ENCODE measurements at regions not wholly inside any gene's neighbourhood (a gene's known extent, or its start where the extent isn't known, plus 50 kb on each side); places are given as distances from the start of the nearest gene placed in this dataset.

GRCh38 chr18:39627936-39628335 is 2062.3 kb upstream of the CELF4 start:
- intact Hi-C loops (cut with DNase I; ENCODE audit: low total_unique reads) = no loop called here
- Histone ChIP-seq H3K36me3 (no peaks in the 10 kb centered on the region), H3K4me1 (no peaks in the 10 kb centered on the region), H3K9me3 (no peaks in the 10 kb centered on the region), H3K27me3 (no peaks in the 10 kb centered on the region), H3K4me3 (no peak overlapping the region), H3K27ac (no peak overlapping the region)
- TF ChIP-seq POLR2A (IDR thresholded peaks at IDR 0.05) = no peak
- TF ChIP-seq CTCF (IDR thresholded peaks at IDR 0.05) = no peak
- no peak for TF ChIP-seq POLR2AphosphoS5 (IDR thresholded peaks at IDR 0.05)
- no peak for DNase-seq (ENCODE audit: low spot score in 2 of 2)

GRCh38 chr18:39624961-39625360 is 2059.4 kb upstream of the CELF4 start:
- Histone ChIP-seq H3K27ac (no peak overlapping the region), H3K9me3 (no peaks in the 10 kb centered on the region), H3K36me3 (no peaks in the 10 kb centered on the region), H3K4me3 (no peak overlapping the region), H3K27me3 (no peaks in the 10 kb centered on the region), H3K4me1 (no peaks in the 10 kb centered on the region)
- intact Hi-C loops (cut with DNase I; ENCODE audit: low total_unique reads) = no loop called here
- TF ChIP-seq POLR2A (IDR thresholded peaks at IDR 0.05) (no peak), CTCF (IDR thresholded peaks at IDR 0.05) (no peak), POLR2AphosphoS5 (IDR thresholded peaks at IDR 0.05) (no peak)
- no peak for DNase-seq (ENCODE audit: low spot score in 2 of 2)

- Histone ChIP-seq H3K9me3 (peaks cover 0 to 12% of the 10 kb centered on the region in 2 donors), H3K27me3 (no peaks in the 10 kb centered on the region), H3K27ac (no peak overlapping the region), H3K4me3 (no peak overlapping the region), H3K4me1 (no peaks in the 10 kb centered on the region), H3K36me3 (no peaks in the 10 kb centered on the region)
- intact Hi-C loops (cut with DNase I; ENCODE audit: low total_unique reads) = no loop called here
- no peak for TF ChIP-seq CTCF (IDR thresholded peaks at IDR 0.05)
- no peak for TF ChIP-seq POLR2AphosphoS5 (IDR thresholded peaks at IDR 0.05)
- no peak for TF ChIP-seq POLR2A (IDR thresholded peaks at IDR 0.05)
- DNase-seq (ENCODE audit: low spot score in 2 of 2) = no peak
Measured at GRCh38 chr18:39622431-39622830, 2056.8 kb upstream of the CELF4 start.

GRCh38 chr18:39620551-39621168 is 2055.1 kb upstream of the CELF4 start:
- no peak for TF ChIP-seq POLR2A (IDR thresholded peaks at IDR 0.05)
- TF ChIP-seq POLR2AphosphoS5 (IDR thresholded peaks at IDR 0.05) = no peak
- TF ChIP-seq CTCF (IDR thresholded peaks at IDR 0.05) = no peak
- no peaks in the 10 kb centered on the region for H3K36me3 ChIP-seq
- H3K9me3 ChIP-seq = peaks cover 0 to 13% of the 10 kb centered on the region in 2 donors
- H3K27me3 ChIP-seq = no peaks in the 10 kb centered on the region
- intact Hi-C loops (cut with DNase I; ENCODE audit: low total_unique reads) = no loop called here
- no peak for DNase-seq (ENCODE audit: low spot score in 2 of 2)
- no peak overlapping the region for H3K27ac ChIP-seq
- no peaks in the 10 kb centered on the region for H3K4me1 ChIP-seq
- no peak overlapping the region for H3K4me3 ChIP-seq

- Histone ChIP-seq H3K27ac (no peak overlapping the region), H3K4me3 (no peak overlapping the region), H3K36me3 (no peaks in the 10 kb centered on the region), H3K9me3 (peaks cover 0 to 13% of the 10 kb centered on the region in 2 donors), H3K4me1 (no peaks in the 10 kb centered on the region), H3K27me3 (no peaks in the 10 kb centered on the region)
- DNase-seq (ENCODE audit: low spot score in 2 of 2) = no peak
- no peak for TF ChIP-seq POLR2AphosphoS5 (IDR thresholded peaks at IDR 0.05)
- no peak for TF ChIP-seq POLR2A (IDR thresholded peaks at IDR 0.05)
- no peak for TF ChIP-seq CTCF (IDR thresholded peaks at IDR 0.05)
- intact Hi-C loops (cut with DNase I; ENCODE audit: low total_unique reads) = loop anchor here (5.0 kb wide), 1 partner anchor 1574 kb away; no protein-coding TSS in a partner anchor
Measured at GRCh38 chr18:39618265-39619003, 2052.8 kb upstream of the CELF4 start.
